KOPT-K1 (cell line): ENCODE measurements at regions not wholly inside any gene's neighbourhood (a gene's known extent, or its start where the extent isn't known, plus 50 kb on each side); places are given as distances from the start of the nearest gene placed in this dataset.
"Not testable (repeated sequence)": the region's sequence is repeated elsewhere in the genome, so short reads cannot be mapped to it uniquely, and the experiment has no call there.

Experiments used
- H3K27ac ChIP-seq: fragments of 200-600 bp; sonication (generic); 2 replicates; pipeline ENCODE4 v1.5.1; 2016; ENCODE audit warnings: antibody characterized with exemption, mild to moderate bottlenecking, low read depth, low read length; ENCODE audit not compliant: poor library complexity, severe bottlenecking
- H3K36me3 ChIP-seq: fragments of 200-600 bp; sonication (generic); 2 replicates; pipeline ENCODE4 v1.5.1; 2017; ENCODE audit warnings: antibody characterized with exemption, mild to moderate bottlenecking, low read length, moderate library complexity; ENCODE audit not compliant: insufficient read depth
- H3K9me3 ChIP-seq: fragments of 200-600 bp; sonication (generic); 2 replicates; pipeline ENCODE4 v1.5.1; 2017; ENCODE audit warnings: antibody characterized with exemption, low read length, mild to moderate bottlenecking; ENCODE audit not compliant: insufficient read depth, poor library complexity, severe bottlenecking

- H3K36me3 ChIP-seq, H3K27ac ChIP-seq, H3K9me3 ChIP-seq: not testable (repeated sequence)
Observed at GRCh38 chr1:41197-41596, 410.3 kb downstream of the OR4F29 start.

DNA sequence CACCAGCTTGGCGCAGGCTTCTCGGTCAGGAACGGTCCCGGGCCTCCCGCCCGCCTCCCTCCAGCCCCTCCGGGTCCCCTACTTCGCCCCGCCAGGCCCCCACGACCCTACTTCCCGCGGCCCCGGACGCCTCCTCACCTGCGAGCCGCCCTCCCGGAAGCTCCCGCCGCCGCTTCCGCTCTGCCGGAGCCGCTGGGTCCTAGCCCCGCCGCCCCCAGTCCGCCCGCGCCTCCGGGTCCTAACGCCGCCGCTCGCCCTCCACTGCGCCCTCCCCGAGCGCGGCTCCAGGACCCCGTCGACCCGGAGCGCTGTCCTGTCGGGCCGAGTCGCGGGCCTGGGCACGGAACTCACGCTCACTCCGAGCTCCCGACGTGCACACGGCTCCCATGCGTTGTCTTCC, 422.3 kb downstream of the OR4F29 start:
- H3K9me3 ChIP-seq, H3K27ac ChIP-seq: not testable (repeated sequence)

GRCh38 chr1:17298-17697, 434.2 kb downstream of the OR4F29 start:
- H3K9me3 ChIP-seq, H3K27ac ChIP-seq, H3K36me3 ChIP-seq: not testable (repeated sequence)

More for the DNA sequence above, 422.3 kb downstream of the OR4F29 start:
- H3K36me3 ChIP-seq: not testable (repeated sequence)

GRCh38 chr1:16025-16424, 435.5 kb downstream of the OR4F29 start:
- H3K27ac ChIP-seq, H3K9me3 ChIP-seq, H3K36me3 ChIP-seq: not testable (repeated sequence)

- H3K9me3 ChIP-seq, H3K27ac ChIP-seq, H3K36me3 ChIP-seq: not testable (repeated sequence)
Observed at GRCh38 chr1:9941-10717, 441.3 kb downstream of the OR4F29 start.
